Osteocyte (in vitro differentiated cells): ENCODE measurements at regions not wholly inside any gene's neighbourhood (a gene's known extent, or its start where the extent isn't known, plus 50 kb on each side); places are given as distances from the start of the nearest gene placed in this dataset. TPM values are rescaled to one million over a fixed set of nuclear protein-coding genes. Genes with fewer than 3 reads are reported as not detected.

ENCODE experiments used
- DNase-seq: peaks from one replicate; pipeline ENCODE4 v3.0.0; 2021; ENCODE audit warnings: mixed read lengths; ENCODE audit not compliant: unreplicated experiment; ENCODE audit errors: extremely low spot score
- H3K27ac Mint-ChIP-seq: one replicate; pipeline ENCODE4 v1.8.0; 2021; ENCODE audit warnings: mild to moderate bottlenecking, mixed read lengths; ENCODE audit not compliant: unreplicated experiment
- H3K27me3 Mint-ChIP-seq: one replicate; pipeline ENCODE4 v1.8.0; 2021; ENCODE audit warnings: mixed read lengths; ENCODE audit not compliant: unreplicated experiment
- H3K36me3 Mint-ChIP-seq: one replicate; pipeline ENCODE4 v1.8.0; 2021; ENCODE audit warnings: mixed read lengths; ENCODE audit not compliant: unreplicated experiment
- H3K4me1 Mint-ChIP-seq: one replicate; pipeline ENCODE4 v1.8.0; 2021; ENCODE audit warnings: mixed read lengths; ENCODE audit not compliant: unreplicated experiment
- H3K4me3 Mint-ChIP-seq: one replicate; pipeline ENCODE4 v1.8.0; 2021; ENCODE audit warnings: mild to moderate bottlenecking, moderate library complexity, mixed read lengths; ENCODE audit not compliant: unreplicated experiment
- H3K9me3 Mint-ChIP-seq: one replicate; pipeline ENCODE4 v1.8.0; 2021; ENCODE audit warnings: mixed read lengths; ENCODE audit not compliant: unreplicated experiment
- CTCF ChIP-seq: fragments of 200-600 bp; sonication (generic); IDR thresholded peaks from 2 replicates; pipeline ENCODE4 v1.5.0; 2021; ENCODE audit warnings: antibody characterized with exemption, mild to moderate bottlenecking, moderate library complexity
- microRNA-seq: library from miRNA; unstranded; fragments of <30 nt; microRNA quantifications from one replicate; pipeline ENCODE4 v1.1.0, GENCODE V29; 2020; ENCODE audit not compliant: unreplicated experiment

GRCh38 chr9:32334112-32334511 is 50.3 kb upstream of the ACO1 start:
- H3K4me1 Mint-ChIP-seq, result no peaks in the 10 kb centered on the region
- TF ChIP-seq CTCF, result no peak
- peaks cover 8% of the 10 kb centered on the region for H3K27me3 Mint-ChIP-seq
- no peak for DNase-seq
- no peaks in the 10 kb centered on the region for H3K36me3 Mint-ChIP-seq
- H3K27ac Mint-ChIP-seq, result no peak overlapping the region
- H3K9me3 Mint-ChIP-seq, result no peaks in the 10 kb centered on the region
- H3K4me3 Mint-ChIP-seq, result no peak overlapping the region

Small RNA genes in the stretch of these regions (microRNA-seq; reads per million reads assigned to microRNA genes)
- gene MIR873, result not detected
- gene MIR876, result not detected
